HG02763 (cell line): ENCODE measurements at regions not wholly inside any gene's neighbourhood (a gene's known extent, or its start where the extent isn't known, plus 50 kb on each side); places are given as distances from the start of the nearest gene placed in this dataset.

Experiments
- ATAC-seq: cut with Tn5 transposase; IDR thresholded peaks from one replicate; pipeline ENCODE4 v1.9.1; 2021; ENCODE audit warnings: mild to moderate bottlenecking, moderate library complexity; ENCODE audit not compliant: unreplicated experiment

DNA sequence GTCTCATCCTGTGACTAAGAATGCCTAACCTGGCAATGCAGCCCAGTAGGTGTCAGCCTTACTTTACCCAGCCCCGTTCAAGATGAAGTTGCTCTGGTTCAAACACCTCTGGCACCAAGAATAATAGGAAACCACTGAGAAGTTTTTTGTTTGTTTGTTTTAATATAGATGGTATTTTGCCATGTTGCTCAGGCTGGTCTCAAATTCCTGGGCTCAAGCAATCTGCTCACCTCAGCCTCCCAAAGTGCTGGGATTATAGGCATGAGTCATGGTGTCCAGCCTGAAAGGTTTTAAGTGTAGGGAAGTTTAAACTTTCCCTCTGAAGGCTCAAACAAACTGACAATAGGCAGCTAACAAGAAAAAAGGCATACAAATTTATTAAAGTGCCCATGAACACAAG lies 51.2 kb upstream of the ABCC4 start:
- ATAC-seq, result no peak

DNA sequence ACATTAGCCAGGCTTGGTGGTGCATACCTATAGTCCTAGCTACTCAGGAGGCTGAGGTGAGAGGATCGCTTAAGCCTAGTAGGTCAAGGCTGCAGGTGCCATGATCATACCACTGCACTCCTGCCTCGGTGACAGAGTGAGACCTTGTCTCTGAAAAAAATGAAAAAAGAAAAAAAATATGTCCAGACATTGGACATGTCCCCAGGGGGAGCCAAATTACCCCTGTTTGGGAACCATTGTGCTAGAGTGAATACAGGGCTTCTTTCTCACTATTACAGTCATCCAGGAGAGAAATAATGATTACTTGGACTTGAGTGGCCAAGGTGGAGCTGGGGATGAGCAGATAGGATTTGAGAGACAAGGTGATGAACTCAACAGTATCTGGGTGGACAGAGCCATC lies 52.9 kb upstream of the ABCC4 start:
- no peak for ATAC-seq

DNA sequence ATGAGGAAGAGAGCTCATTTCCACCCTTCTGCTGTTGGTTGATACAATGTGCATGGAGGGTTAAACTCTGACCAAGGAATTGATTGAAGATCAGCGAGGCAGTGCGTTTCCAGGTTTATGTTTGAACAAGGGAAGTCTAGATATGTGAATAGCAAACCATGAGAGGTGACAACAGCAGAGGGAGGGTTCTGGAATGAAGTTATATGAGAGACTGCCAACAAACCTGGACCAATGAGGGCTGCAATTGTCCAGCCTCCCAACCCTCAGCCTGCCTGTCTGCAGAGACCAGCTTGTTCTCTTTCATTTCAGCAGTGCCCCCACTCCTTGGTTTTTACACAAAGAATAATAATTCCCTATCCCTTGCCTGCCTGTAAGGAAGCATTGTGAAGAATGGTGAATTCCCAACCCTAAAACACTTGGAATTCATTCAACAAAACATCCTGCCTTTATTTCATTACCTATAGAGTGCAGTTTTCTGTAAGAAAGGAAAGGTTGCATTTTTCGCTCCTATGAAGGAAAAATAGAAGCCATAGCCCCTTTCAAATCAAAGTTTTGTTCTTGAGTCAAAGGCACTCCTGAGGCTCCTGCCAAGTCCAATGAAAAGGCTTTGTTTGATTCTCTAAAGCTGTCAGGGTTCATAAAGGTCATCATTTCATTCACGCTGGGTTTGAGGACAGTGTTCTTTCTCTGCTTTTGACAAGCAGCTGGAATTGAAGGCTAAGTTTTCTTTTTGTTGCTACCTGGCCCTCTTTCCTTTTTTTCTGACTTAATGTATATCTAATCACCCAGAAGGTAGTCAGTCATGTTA lies 53.6 kb upstream of the ABCC4 start:
- no peak for ATAC-seq

DNA sequence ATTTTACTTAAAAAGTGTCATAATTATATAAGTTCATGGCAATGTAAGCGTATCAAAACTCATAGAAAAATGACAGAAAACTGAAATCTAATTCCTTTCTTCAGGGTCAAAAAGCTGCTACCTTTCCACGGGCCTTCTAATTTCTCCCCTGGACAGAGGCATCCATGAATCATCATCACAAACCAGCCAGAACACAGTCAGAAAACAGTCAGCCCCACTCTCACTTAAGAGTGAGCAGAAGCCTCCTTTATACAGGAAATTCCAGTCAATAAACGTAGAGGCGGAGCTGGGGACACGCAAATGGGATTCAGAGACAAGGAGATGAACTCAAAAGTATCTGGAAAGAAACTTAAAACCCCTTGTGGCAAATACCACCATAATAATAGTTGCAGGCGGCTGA lies 54.2 kb upstream of the ABCC4 start:
- no peak for ATAC-seq

DNA sequence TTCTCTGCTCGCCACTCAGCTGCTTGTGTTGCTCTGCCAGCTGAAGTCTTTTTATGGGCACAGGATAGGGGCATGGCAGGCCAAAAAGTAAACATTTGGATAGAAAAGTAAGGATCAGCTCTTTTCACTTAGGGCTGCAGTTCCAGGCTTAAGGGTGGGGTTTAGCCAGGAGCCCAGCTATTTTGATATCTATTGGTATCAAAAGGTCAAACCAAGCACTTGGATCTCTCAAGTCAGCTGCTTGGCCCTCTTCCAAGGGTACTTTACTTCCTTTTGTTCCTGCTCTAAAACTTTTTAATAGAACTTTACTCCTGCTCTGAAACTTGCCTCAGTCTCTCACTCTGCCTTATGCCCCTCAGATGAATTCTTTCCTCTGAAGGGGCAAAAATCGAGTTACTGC lies 55.7 kb upstream of the ABCC4 start:
- ATAC-seq, result no peak

DNA sequence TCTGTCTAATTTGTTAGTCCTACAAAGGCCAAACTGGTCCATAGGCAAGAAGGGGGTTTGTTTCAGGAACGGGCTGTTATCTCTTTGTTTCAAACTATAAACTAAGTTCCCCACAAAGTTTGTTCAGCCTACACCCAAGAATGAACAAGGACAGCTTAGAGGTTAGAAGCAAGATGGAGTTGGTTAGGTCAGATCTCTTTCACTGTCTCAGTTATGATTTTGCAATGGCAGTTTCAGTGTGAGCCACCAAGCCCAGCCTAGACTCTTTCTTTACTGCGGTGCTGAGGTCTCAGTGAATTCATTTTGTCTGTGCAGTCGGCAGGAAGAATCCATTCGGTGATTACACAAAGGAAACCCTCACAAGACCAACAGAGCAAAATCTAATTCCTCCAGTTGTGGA lies 56.6 kb upstream of the ABCC4 start:
- no peak for ATAC-seq

DNA sequence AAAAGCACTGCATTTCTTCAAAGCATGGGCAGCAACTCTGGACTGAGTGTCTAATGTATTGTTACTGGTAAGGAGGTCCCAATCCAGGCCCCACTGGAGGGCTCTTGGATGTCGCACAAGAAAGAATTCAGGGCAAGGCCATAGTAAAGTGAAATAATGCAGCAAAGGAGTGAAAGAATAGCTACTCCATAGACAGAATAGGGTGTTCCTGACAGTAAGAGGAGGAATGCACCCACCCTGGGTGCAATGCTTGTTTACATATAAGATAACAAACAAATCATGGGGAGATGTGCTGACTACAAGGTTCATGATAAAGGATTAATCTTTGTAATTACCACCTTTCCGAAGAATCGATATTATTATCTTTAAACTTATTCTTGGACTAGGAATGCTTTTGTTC lies 58.8 kb upstream of the ABCC4 start:
- no peak for ATAC-seq

DNA sequence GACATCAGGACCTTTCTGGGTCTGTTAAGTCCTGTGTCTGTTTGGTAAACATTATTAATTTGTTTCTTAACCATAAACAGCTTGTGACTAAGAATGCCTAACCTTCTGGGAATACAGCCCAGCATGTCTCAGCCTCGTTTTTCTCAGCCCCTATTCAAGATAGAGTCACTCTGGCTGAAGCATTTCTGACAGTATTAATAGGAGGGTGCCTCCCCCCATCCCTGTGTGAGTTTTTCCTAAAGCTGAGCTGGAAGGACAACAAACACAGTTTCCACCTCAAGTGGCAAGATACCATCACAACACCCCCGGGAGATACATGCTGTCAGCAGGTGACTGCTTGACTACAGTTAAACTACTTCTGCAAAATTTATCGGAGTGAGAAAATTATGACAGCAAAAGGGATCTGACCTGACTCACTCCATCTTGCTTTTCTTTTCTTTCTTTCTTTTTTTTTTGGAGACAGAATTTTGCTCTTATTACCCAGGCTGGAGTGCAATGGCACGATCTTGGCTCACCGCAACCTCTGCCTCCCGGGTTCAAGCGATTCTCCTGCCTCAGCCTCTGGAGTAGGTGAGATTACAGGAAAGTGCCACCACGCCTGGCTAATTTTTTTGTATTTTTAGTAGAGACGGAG lies 59.3 kb upstream of the ABCC4 start:
- ATAC-seq, result no peak

DNA sequence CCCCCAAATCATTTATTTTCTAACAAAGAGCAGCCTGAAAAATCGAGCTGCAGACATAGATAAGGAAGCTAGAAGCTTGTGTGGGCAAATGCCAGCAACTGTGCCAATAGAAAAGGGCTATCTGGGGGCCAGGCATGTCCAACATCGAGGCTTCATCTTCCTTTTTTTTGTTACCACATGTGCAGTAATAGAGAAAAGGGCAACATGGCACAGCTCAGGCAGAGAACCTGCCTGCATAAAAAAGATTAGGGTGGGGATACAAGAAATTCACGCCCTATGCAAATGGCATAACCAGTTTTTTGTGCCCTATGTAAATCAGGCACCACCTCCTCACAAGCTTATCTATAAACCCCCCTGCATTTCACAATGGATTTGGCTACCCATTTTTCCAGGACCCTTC lies 60.4 kb upstream of the ABCC4 start:
- ATAC-seq, result no peak

DNA sequence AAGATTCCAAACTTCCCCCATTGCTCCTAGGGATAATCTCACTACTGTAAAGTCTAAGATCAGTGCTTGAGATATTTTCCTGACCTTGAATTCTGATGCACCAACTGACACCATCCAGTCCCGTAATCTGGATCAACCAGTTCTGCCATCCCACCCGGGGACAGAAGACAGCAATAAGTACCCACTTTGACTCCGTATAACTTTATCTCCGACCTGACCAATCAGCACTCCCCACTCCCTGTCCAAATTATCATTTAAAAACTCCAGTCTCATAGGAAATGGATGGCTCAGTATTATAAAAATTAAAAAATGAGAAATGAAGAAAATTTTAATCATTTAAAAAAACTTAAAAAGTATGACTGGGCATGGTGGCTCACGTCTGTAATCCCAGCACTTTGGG lies 61.4 kb upstream of the ABCC4 start:
- no peak for ATAC-seq

DNA sequence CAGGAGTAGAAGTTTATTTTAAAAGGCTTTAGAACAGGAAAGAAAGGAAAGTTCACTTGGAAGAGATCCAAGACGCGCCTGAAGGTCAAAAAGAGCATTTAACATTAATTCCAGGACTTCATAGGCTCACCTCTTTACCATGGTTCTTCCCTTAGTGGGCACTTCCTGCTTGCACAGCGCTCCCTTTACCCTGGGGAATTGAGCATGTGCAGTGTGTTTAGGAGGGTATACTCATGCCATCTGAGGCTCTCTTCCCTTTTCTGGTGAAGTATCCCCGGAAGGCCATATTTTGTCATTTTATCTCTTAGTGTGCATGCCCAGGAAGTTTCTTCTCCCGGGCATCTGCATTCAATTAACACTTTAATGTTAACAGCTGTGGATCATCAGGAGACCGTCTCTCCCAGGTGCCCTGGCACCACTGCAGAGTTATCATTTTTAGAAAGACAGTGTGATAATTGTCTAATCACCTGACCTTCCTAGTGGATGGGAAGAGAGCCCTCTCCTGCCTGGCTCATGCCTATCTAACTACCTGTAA lies 66.1 kb upstream of the ABCC4 start:
- ATAC-seq, result no peak

DNA sequence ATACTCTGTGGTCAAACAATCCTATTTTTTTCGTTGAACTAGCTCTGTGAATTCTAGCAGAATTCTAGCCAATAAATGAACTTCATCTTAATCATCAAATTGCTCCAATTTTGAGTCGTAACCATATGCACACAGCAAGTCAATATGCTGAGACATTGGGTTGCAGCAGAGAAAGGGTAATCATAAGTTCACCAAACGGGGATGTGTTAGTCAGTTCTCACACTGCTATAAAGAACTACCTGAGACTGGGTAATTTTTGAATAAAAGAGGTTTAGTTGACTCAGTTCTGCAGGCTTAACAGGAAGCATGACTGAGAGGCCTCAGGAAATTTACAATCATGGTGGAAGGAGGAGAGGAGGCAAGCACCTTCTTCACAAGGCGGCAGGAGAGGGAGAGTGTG lies 67.7 kb upstream of the ABCC4 start:
- ATAC-seq, result no peak

DNA sequence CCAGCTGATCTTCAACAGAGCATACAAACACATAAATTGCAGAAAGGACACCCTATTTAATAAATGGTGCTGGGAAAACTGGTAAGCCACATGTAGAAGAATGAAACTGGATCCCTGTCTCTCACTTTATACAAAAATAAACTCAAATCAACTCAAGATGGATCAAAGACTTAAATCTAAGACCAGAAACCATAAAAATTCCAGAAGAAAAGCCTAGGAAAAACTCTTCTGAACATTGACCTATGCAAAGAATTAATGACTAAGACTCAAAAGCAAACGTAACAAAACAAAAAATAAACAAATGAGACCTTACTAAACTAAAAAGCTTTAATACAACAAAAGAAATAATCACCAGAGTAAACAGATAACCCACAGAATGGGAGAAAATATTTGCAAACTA lies 74.5 kb upstream of the ABCC4 start:
- ATAC-seq, result no peak

DNA sequence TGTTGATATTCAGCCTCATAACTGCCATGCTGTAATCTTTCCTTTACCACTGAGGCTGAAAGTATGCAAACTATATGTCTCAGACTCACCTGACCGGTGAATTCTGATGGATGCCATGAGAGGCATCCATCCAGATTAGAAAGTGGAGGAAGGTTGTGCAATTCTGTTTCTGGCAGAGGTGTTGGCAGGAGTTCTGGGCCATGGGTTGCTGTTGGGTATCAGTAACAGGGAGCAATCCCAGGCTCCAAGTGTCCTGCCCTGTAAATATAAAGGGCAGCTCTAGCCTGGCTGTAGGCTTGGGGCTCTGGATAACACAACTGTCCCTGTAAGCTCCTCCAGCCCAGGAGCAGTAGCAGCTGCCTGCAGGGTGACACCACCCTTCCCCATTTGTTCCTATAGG lies 77.4 kb upstream of the ABCC4 start:
- ATAC-seq, result no peak

DNA sequence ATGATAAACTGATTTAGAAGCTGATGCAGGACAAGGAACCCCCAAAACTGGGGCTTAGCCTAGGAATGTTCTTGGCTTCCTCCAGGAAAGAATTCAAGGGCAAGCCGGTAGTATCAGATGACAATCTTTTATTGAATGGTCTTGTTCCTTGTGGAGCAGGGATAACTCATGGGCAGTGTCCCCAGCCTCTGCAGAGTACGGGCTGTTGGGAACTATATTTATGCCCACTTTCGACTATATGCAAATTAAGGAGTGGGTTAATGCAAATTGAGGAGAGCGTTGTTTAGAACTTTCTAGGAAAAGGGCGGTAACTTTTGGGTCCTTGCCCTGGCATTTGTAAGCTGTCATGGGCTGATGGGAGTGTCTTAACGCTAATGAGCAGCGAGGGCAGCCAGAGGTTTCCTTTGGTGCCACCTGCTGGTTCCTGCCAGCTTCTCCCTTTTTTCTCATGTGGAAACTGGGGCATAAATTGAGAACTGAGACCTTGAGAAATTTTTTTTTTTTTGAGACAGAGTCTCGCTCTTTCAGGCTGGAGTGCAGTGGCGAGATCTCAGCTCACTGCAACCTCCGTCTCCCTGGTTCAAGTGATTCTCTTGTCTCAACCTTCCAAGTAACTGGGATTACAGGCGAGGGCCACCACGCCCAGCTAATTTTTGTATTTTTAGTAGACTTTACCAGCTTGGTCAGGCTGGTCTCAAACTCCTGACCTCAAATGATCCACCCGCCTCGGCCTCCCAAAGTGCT lies 79.4 kb upstream of the ABCC4 start:
- peak; percentile 93 for ATAC-seq

DNA sequence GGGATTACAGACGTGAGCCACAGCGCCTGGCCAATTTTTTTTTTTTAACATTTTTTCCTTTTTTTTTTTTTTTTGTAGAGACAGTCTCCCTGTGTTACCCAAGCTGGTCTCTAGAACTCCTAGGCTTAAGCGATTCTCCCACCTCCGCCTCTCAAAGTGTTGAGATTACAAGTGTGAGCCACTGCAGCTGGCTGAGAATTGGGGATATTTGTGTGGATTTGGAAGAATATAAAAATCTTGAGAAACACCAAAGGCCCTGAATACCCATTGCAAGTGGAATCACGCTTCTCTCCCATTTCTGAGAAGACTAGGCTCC lies 79.9 kb upstream of the ABCC4 start:
- ATAC-seq, result no peak

DNA sequence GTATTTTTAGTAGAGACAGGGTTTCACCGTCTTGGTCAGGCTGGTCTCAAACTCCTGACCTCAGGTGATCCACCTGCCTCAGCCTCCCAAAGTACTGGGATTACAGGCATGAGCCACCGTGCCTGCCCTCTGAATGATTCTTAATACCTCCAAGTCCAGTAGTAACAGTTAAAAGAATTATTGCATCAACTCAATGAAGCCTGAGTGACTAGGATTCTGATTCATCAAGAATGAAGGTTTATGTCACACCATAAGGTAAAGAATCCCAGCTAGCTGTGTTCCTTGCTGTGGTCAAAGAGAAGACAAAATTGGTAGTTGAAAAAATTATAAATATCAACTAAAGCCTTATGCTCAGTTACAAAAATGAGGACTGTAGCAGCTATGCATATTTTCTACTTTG lies 81.2 kb upstream of the ABCC4 start:
- ATAC-seq, result no peak

DNA sequence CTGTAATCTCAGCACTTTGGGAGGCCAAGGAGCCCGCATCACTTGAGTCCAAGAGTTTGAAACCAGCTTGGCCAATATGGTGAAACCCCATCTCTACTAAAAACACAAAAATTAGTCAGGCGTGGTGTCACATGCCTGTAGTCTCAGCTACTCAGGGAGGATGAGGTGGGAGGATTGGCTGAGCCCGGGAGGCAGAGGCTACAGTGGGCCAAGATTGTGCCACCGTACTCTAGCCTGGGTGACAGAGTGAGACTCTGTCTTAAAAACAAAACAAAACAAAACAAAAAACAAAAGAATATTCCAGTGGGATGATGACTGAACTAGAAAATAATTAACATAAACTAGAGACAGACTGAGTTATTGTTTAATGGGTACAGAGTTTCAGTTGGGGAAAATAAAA lies 81.7 kb upstream of the ABCC4 start:
- ATAC-seq, result no peak

DNA sequence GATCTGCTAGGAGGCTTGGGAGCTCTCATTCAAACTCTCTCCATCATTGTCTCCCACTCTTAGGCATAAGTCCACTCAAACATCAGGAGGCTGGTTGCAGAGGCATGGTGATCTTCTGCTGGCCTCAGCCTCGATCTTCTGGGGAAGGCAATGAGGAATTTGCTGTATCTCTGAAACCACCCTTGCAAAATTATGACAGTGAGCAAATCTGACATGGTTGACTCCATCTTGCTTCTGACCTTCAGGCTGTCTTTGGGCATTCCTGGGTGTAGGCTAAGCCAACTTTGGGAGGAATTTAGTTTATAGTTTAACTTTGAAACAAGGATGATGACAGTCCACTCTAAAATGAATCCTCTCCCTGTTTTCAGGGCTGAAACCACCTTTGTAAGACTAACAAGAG lies 84.1 kb upstream of the ABCC4 start:
- ATAC-seq, result no peak

DNA sequence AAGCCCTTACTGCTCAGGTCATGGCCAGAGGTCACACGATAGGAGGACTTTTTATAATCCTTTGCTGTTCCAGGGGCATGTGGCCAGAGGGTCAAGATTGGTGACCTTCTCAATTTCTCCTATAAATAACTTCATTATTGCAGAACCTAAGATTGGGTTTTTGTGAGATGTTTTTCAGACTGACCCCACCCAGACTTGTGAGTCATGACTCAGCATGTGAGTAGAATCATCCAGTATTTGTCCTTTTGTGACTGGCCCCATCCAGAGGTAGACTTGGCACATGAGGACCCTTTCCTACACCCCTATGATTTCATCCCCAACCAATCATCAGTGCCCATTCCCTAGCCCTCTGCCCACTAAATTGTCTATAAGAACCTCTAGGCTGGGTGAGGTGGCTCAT lies 84.5 kb upstream of the ABCC4 start:
- no peak for ATAC-seq

DNA sequence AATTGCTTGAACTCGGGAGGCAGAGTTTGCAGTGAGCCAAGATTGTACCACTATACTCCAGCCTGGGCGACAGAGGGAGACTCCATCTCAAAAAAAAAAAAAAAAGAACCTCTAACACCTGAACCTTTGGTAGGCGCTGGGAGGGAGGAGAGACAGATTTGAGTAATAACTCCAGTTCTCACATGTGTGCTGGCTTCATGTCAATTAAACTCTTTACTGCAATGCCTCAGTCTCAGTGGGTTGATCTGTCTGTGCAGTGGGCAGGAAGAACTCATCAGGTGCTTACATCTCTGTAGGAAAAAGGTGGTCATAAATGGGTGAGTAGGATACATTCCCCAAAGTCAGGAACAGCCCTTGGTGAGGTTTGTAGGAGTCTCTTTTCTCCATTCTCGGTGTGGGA lies 85.1 kb upstream of the ABCC4 start:
- no peak for ATAC-seq

DNA sequence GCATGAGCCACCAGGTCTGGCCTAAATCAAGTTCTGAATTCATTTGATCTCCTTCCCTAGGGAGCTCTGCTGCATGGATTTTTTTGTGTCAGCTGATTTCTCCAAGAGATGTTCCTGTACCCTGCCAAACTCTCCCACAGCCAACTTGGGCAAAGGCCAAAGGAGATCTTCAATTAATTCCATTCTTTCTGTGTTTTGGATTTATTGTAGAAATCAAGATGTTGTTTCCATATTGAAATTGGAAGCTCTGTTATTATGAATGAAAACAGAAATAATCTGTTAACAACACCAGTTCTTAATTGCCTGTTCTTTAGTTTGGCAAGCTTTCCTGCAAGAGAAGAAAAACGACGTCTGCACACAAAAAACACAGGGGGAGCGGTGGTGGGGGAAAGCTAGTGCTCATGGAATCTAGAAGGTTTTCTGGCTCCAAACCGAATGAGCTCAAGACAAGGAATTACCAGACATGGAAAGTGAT lies 86.5 kb upstream of the ABCC4 start:
- no peak for ATAC-seq
